ENCODE measurements at regions not wholly inside any gene's neighbourhood (a gene's known extent, or its start where the extent isn't known, plus 50 kb on each side); places are given as distances from the start of the nearest gene placed in this dataset.

- Histone ChIP-seq H3K9me3 (no peaks in the 10 kb centered on the region), H3K4me3 (no peak overlapping the region), H3K4me1 (ENCODE audit: low read depth) (no peaks in the 10 kb centered on the region), H3K36me3 (ENCODE audit: low read depth) (no peaks in the 10 kb centered on the region)
- DNase-seq (no peak), ATAC-seq (no peak)
- TF ChIP-seq, protein P1, sequence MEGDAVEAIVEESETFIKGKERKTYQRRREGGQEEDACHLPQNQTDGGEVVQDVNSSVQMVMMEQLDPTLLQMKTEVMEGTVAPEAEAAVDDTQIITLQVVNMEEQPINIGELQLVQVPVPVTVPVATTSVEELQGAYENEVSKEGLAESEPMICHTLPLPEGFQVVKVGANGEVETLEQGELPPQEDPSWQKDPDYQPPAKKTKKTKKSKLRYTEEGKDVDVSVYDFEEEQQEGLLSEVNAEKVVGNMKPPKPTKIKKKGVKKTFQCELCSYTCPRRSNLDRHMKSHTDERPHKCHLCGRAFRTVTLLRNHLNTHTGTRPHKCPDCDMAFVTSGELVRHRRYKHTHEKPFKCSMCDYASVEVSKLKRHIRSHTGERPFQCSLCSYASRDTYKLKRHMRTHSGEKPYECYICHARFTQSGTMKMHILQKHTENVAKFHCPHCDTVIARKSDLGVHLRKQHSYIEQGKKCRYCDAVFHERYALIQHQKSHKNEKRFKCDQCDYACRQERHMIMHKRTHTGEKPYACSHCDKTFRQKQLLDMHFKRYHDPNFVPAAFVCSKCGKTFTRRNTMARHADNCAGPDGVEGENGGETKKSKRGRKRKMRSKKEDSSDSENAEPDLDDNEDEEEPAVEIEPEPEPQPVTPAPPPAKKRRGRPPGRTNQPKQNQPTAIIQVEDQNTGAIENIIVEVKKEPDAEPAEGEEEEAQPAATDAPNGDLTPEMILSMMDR (IDR thresholded peaks at IDR 0.05), result no peak
- intact Hi-C loops (cut with DNase I, micrococcal nuclease), result no loop called here
These were observed 1623.1 kb downstream of the SLITRK5 start for GRCh38 chr13:89294115-89294867.

DNA sequence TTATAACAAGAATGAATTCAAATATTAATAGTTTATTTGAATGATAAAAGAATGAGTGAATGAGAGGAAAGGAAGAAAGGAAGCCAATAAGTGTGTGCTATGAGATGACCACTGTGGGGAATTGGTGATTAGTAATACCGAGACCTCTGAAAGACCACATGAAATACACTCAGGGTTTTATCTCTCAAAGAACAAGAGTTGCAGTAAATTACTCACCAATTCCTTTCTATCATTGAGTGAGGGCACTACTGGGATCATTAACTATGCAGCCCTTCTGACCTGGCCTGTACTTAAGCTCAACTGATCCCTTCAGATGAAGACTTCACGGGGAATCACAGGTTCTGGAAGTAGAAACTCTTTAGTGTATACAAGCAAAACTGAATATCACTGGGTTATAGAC lies 1636.1 kb downstream of the SLITRK5 start:
- Histone ChIP-seq H3K4me3 (no peak overlapping the region), H3K9me3 (no peaks in the 10 kb centered on the region), H3K4me1 (ENCODE audit: low read depth) (no peaks in the 10 kb centered on the region), H3K36me3 (ENCODE audit: low read depth) (no peaks in the 10 kb centered on the region)
- TF ChIP-seq, protein P1 (IDR thresholded peaks at IDR 0.05), result no peak
- ATAC-seq (no peak), DNase-seq (no peak)
- intact Hi-C loops (cut with DNase I, micrococcal nuclease), result no loop called here

- Histone ChIP-seq H3K4me3 (no peak overlapping the region), H3K9me3 (no peaks in the 10 kb centered on the region), H3K36me3 (ENCODE audit: low read depth) (no peaks in the 10 kb centered on the region), H3K4me1 (ENCODE audit: low read depth) (no peaks in the 10 kb centered on the region)
- intact Hi-C loops (cut with DNase I, micrococcal nuclease), result no loop called here
- ATAC-seq (no peak), DNase-seq (no peak)
- TF ChIP-seq, protein P1 (IDR thresholded peaks at IDR 0.05), result no peak
These were observed 1639.9 kb downstream of the SLITRK5 start for GRCh38 chr13:89310943-89311672.

- Histone ChIP-seq H3K9me3 (no peaks in the 10 kb centered on the region), H3K4me3 (no peak overlapping the region), H3K4me1 (ENCODE audit: low read depth) (no peaks in the 10 kb centered on the region), H3K36me3 (ENCODE audit: low read depth) (no peaks in the 10 kb centered on the region)
- DNase-seq (no peak), ATAC-seq (no peak)
- intact Hi-C loops (cut with DNase I, micrococcal nuclease), result no loop called here
- TF ChIP-seq, protein P1 (IDR thresholded peaks at IDR 0.05), result no peak
These were observed 1644.1 kb downstream of the SLITRK5 start for GRCh38 chr13:89315287-89315686.

DNA sequence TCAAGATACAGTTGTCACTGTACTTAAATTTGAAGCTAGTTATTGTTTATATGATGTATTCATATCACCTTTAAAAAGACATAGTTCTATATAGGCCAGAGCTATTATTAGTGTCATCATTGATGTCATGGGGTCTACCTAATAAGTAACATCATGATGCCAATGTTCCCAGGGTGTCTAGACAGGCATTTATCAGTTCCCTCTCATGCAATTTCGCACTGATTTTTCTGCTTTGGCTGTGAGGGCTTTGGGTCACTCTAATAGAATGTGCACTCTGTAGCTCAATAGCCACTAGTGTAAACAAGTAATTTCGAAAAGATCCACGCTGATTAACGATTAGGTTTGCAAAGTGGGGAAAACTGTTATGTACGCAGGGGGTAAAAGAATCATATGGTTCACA lies 1651.3 kb downstream of the SLITRK5 start:
- intact Hi-C loops (cut with DNase I, micrococcal nuclease), result no loop called here
- Histone ChIP-seq H3K9me3 (no peaks in the 10 kb centered on the region), H3K4me1 (ENCODE audit: low read depth) (no peaks in the 10 kb centered on the region), H3K36me3 (ENCODE audit: low read depth) (no peaks in the 10 kb centered on the region), H3K4me3 (no peak overlapping the region)
- ATAC-seq (no peak), DNase-seq (no peak)
- TF ChIP-seq, protein P1 (IDR thresholded peaks at IDR 0.05), result no peak
